ENCODE measurements at regions not wholly inside any gene's neighbourhood (a gene's known extent, or its start where the extent isn't known, plus 50 kb on each side); places are given as distances from the start of the nearest gene placed in this dataset.

DNA sequence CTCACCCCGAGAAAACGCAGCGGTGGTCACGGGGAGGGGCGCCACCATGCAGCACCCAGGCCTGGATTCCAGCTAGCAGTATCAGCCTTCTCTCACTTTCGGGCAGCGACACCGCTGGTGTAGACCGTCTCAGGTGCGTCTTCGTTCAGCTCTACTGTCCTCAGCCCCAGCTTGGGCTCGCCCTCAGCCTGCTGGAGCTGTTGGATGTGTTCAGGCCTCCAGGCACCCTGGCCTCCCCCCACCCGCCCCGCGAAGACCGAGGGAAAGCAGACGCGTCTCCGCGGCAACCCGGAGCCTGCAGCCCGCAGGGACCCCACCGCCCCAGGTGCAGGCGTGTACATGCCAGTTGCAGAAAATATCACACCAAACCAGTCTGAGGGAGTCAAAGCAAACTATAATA, 60.8 kb upstream of the CARMIL1 start:
- TF ChIP-seq, protein P1, sequence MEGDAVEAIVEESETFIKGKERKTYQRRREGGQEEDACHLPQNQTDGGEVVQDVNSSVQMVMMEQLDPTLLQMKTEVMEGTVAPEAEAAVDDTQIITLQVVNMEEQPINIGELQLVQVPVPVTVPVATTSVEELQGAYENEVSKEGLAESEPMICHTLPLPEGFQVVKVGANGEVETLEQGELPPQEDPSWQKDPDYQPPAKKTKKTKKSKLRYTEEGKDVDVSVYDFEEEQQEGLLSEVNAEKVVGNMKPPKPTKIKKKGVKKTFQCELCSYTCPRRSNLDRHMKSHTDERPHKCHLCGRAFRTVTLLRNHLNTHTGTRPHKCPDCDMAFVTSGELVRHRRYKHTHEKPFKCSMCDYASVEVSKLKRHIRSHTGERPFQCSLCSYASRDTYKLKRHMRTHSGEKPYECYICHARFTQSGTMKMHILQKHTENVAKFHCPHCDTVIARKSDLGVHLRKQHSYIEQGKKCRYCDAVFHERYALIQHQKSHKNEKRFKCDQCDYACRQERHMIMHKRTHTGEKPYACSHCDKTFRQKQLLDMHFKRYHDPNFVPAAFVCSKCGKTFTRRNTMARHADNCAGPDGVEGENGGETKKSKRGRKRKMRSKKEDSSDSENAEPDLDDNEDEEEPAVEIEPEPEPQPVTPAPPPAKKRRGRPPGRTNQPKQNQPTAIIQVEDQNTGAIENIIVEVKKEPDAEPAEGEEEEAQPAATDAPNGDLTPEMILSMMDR (IDR thresholded peaks at IDR 0.05; ENCODE audit: insufficient read depth, missing control alignments) = no peak
- DNase-seq (ENCODE audit: insufficient read length, low spot score) (no peak), FAIRE-seq (no peak)

GRCh38 chr6:25219216-25219916, 59.8 kb upstream of the CARMIL1 start:
- FAIRE-seq (no peak), DNase-seq (ENCODE audit: insufficient read length, low spot score) (no peak)
- TF ChIP-seq, protein P1 (IDR thresholded peaks at IDR 0.05; ENCODE audit: insufficient read depth, missing control alignments) = no peak

DNA sequence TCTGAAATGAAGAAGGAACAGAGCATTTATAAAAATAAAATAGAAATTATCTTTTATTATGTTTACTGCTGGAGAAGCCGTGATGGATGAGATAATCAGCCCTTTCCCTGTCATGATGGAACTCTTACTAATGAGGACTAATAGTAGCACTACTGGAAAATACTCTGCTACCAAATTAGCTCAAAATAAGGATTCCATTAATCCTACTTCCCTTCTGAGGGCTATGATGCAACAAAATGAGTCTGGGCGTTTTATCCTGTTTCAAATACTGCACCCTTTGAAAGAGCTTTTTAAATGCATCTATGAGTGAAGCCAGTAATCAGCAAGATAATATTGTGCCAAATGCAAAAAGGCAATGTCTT, 59.3 kb upstream of the CARMIL1 start:
- no peak for DNase-seq (ENCODE audit: insufficient read length, low spot score)
- FAIRE-seq = no peak
- TF ChIP-seq, protein P1 (IDR thresholded peaks at IDR 0.05; ENCODE audit: insufficient read depth, missing control alignments) = no peak

DNA sequence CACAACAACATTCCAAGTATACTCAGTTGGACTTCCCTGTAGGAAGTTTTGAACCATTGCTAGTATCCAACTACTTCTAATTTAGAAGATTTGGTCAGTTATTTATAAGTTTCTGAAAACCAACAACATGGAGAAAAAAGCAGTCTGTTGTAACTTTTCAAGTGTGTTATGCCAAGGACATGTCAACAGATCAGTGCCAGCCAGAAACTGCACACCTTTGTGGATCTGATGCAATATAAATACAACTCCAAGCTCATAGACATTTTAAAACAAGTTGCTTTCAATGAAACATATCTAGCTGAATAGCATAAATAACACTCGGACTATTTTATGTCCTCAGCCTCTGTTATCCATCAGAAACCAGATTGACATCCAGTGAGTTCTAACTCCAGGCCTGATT, 58.3 kb upstream of the CARMIL1 start:
- FAIRE-seq (no peak), DNase-seq (ENCODE audit: insufficient read length, low spot score) (no peak)
- TF ChIP-seq, protein P1 (IDR thresholded peaks at IDR 0.05; ENCODE audit: insufficient read depth, missing control alignments) = no peak

DNA sequence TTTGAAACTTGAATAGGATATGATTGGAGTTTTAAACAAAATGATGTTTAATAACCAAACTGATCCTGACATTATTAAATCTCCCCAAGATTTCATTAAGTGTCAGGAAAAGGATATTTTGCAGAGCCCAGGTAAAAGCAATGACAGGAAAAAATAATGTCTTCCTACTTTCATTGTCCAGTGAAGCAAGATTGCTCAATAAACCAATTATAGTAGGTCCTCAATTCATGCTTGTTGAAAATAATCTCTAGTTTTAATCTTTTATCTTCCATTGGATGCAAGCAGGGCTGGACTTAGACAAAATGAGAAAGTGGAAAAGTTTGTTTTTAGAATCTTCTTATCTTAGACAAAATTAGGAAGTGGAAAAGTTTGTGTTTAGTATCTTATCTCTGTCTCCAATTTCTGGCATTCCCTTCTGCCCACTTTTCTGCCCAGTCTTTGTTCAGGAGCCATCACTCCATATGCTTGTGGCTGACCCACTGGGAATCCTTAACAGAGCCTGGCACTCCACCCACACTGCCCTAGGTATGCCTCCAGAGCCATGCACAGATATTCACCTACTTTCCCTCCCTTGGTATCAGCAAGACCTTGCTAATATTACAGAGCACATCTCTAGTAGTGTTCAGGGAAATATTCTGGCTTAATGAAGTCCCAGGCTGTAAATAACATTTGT, 57.0 kb upstream of the CARMIL1 start:
- no peak for DNase-seq (ENCODE audit: insufficient read length, low spot score)
- TF ChIP-seq, protein P1 (IDR thresholded peaks at IDR 0.05; ENCODE audit: insufficient read depth, missing control alignments) = no peak
- no peak for FAIRE-seq

- TF ChIP-seq, protein P1 (IDR thresholded peaks at IDR 0.05; ENCODE audit: insufficient read depth, missing control alignments) = peak; percentile 98
- FAIRE-seq (peak; percentile 68), DNase-seq (ENCODE audit: insufficient read length, low spot score) (no peak)
Observed at GRCh38 chr6:25223490-25223991, 55.6 kb upstream of the CARMIL1 start.

DNA sequence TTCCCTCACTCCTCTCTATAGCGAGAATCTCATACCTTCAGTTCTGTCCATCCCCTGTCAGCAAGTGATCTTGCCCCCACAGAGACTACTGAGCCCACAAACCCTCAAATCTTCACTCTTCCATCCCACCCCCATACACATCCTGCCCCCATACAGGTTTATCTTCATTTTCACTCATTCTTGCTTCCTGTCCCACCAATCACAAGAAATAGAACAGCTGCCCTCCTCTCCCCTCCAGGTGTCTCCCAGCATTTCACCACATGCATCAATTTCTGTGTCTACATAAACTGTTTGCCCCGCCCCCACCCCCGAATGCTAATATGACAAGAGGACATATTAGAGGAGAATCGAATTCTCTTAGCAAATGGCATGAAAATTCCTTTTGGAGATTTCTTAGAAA, 54.9 kb upstream of the CARMIL1 start:
- FAIRE-seq (no peak), DNase-seq (ENCODE audit: insufficient read length, low spot score) (no peak)
- TF ChIP-seq, protein P1 (IDR thresholded peaks at IDR 0.05; ENCODE audit: insufficient read depth, missing control alignments) = no peak
